ENCODE measurements at regions not wholly inside any gene's neighbourhood (a gene's known extent, or its start where the extent isn't known, plus 50 kb on each side); places are given as distances from the start of the nearest gene placed in this dataset.

DNA sequence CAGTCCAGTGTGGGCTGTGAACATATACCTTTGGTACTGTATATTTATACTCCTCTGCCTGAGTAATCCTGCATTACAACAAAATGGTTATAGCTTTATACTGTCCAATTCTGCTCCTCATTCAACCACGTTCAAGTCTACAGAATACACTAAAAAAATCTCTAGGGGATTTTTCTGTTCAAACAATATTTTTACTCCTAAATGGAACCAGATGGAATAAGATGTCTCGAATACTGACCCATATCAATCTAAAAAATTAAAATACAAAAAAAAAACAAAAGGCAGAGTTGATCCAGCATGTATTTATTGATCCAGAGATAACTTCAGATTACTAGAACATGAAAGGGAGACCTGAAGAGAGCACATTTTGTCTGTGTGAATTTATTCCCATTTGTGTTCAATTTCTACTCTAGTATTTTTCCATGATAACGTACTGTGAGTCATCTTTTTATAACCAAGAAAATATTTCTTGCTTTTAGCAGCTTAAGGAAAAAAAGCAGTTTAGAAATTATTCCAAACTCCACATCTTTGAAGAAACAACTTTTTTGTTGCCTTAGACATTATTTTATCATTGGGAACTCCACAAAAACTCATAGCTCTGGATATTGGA, 910.7 kb downstream of the TBL1XR1 start:
- TF ChIP-seq ZNF12 (CRISPR knock-in tag; IDR thresholded peaks at IDR 0.05): no peak
- no peak for TF ChIP-seq MYC (IDR thresholded peaks at IDR 0.05; ENCODE audit: low read depth, low read length)
- no peak for TF ChIP-seq MYC (CRISPR knock-in tag; IDR thresholded peaks at IDR 0.05; ENCODE audit: borderline replicate concordance, low read depth)

Data from K562 (cell line).